IMR-90 (cell line): ENCODE measurements at regions not wholly inside any gene's neighbourhood (a gene's known extent, or its start where the extent isn't known, plus 50 kb on each side); places are given as distances from the start of the nearest gene placed in this dataset.

Experiments used
- ATAC-seq: fragments of 200-7000 bp; cut with Tn5 transposase; 2 replicates; pipeline ENCODE4 v1.9.1; 2020; ENCODE audit warnings: low read depth, mild to moderate bottlenecking, moderate library complexity
- BruUV-seq: library from RNA; stranded (reverse); fragments of 400-500 nt; replicated peaks from 2 replicates; lab custom pipeline; 2021; lab: Mats Ljungman, UMichigan
- CTCF ChIA-PET: fragments of 300-600 bp; formaldehyde crosslinking; extraction: SDS; loops from one replicate; lab custom pipeline; 2021; ENCODE audit warnings: antibody characterized with exemption; lab: Yijun Ruan, JAX
- POLR2A ChIA-PET: fragments of 300-600 bp; sonication (Branson Sonifier 250); formaldehyde crosslinking; loops from one replicate; lab custom pipeline; 2022; ENCODE audit warnings: antibody characterized with exemption; ENCODE audit not compliant: unreplicated experiment; lab: Charles Lee
- DNase-seq: peaks from one replicate; pipeline ENCODE4 v3.0.0; 2013
- H2AFZ ChIP-seq: replicated peaks from 2 replicates; pipeline ENCODE3; 2013; ENCODE audit warnings: low read length, mild to moderate bottlenecking; ENCODE audit not compliant: poor library complexity
- H2AK5ac ChIP-seq: 2 replicates; pipeline ENCODE4 v1.6.1; 2013; ENCODE audit warnings: low read depth, low read length, inconsistent platforms
- H2AK9ac ChIP-seq: replicated peaks from 2 replicates; pipeline ENCODE3; 2013; ENCODE audit warnings: mild to moderate bottlenecking, low read depth, low read length, moderate library complexity; ENCODE audit not compliant: poor library complexity
- H2BK120ac ChIP-seq: 2 replicates; pipeline ENCODE4 v1.6.1; 2013; ENCODE audit warnings: low read depth, low read length, inconsistent platforms
- H2BK15ac ChIP-seq: 3 replicates; pipeline ENCODE4 v1.6.1; 2013; ENCODE audit warnings: low read depth, low read length, inconsistent platforms
- H2BK20ac ChIP-seq: 2 replicates; pipeline ENCODE4 v1.6.1; 2013; ENCODE audit warnings: low read depth, mild to moderate bottlenecking, inconsistent platforms, low read length, moderate library complexity
- H2BK5ac ChIP-seq: 2 replicates; pipeline ENCODE4 v1.6.1; 2013; ENCODE audit warnings: mild to moderate bottlenecking, low read depth, low read length, inconsistent platforms; ENCODE audit not compliant: poor library complexity, severe bottlenecking
- H3K14ac ChIP-seq: replicated peaks from 2 replicates; pipeline ENCODE4 v1.6.1; 2013; ENCODE audit warnings: low read depth, low read length, inconsistent platforms
- H3K18ac ChIP-seq: 2 replicates; pipeline ENCODE4 v1.6.1; 2013; ENCODE audit warnings: low read depth, low read length, control low read depth
- H3K23ac ChIP-seq: 2 replicates; pipeline ENCODE4 v1.6.1; 2013; ENCODE audit warnings: low read depth, low read length, inconsistent platforms
- H3K27ac ChIP-seq: 2 replicates; pipeline ENCODE4 v1.5.1; 2013; ENCODE audit warnings: mild to moderate bottlenecking, control low read depth, low read length; ENCODE audit not compliant: insufficient read depth
- H3K27me3 ChIP-seq: 2 replicates; pipeline ENCODE4 v1.6.1; 2013; ENCODE audit warnings: low read length; ENCODE audit not compliant: control insufficient read depth, insufficient read depth
- H3K36me3 ChIP-seq: 2 replicates; pipeline ENCODE4 v1.6.1; 2013; ENCODE audit warnings: low read length, mixed read lengths; ENCODE audit not compliant: control insufficient read depth, insufficient read depth
- H3K4ac ChIP-seq: 2 replicates; pipeline ENCODE4 v1.6.1; 2013; ENCODE audit warnings: low read depth, low read length, inconsistent platforms
- H3K4me1 ChIP-seq: 2 replicates; pipeline ENCODE4 v1.6.1; 2013; ENCODE audit warnings: low read length, mixed read lengths; ENCODE audit not compliant: control insufficient read depth, insufficient read depth
- H3K4me2 ChIP-seq: 2 replicates; pipeline ENCODE4 v1.6.1; 2013; ENCODE audit warnings: low read depth, mild to moderate bottlenecking, control low read depth, low read length, moderate library complexity
- H3K4me3 ChIP-seq: 2 replicates; pipeline ENCODE4 v1.5.1; 2013; ENCODE audit warnings: low read depth, mild to moderate bottlenecking, control low read depth, low read length, moderate library complexity; ENCODE audit not compliant: insufficient read depth
- H3K56ac ChIP-seq: 2 replicates; pipeline ENCODE4 v1.6.1; 2013; ENCODE audit warnings: low read length, inconsistent platforms; ENCODE audit not compliant: insufficient read depth; ENCODE audit errors: extremely low read depth
- H3K79me1 ChIP-seq, 2 experiments: 2 replicates each; pipeline ENCODE4 v1.6.1; 2013; ENCODE audit warnings: low read length in 2 of 2, inconsistent platforms in 1 of 2, low read depth in 1 of 2
- H3K9ac ChIP-seq: 2 replicates; pipeline ENCODE4 v1.6.1; 2013; ENCODE audit warnings: low read depth, low read length, control low read depth
- H3K9me1 ChIP-seq: 2 replicates; pipeline ENCODE4 v1.6.1; 2013; ENCODE audit warnings: low read length, inconsistent platforms; ENCODE audit not compliant: insufficient read depth
- H3K9me3 ChIP-seq: 2 replicates; pipeline ENCODE4 v1.6.1; 2013; ENCODE audit warnings: low read length; ENCODE audit not compliant: control insufficient read depth, insufficient read depth
- H4K20me1 ChIP-seq: 2 replicates; pipeline ENCODE4 v1.6.1; 2013; ENCODE audit warnings: low read length, inconsistent platforms; ENCODE audit not compliant: insufficient read depth
- H4K5ac ChIP-seq: 2 replicates; pipeline ENCODE4 v1.6.1; 2013; ENCODE audit warnings: mild to moderate bottlenecking, low read depth, low read length, control low read depth
- H4K8ac ChIP-seq, 2 experiments: 2 replicates each; pipeline ENCODE4 v1.6.1; 2013; ENCODE audit warnings: low read depth in 2 of 2, low read length in 2 of 2, control low read depth in 1 of 2, inconsistent platforms in 1 of 2
- H4K91ac ChIP-seq: 2 replicates; pipeline ENCODE4 v1.6.1; 2013; ENCODE audit warnings: low read depth, low read length, inconsistent platforms; ENCODE audit not compliant: insufficient read depth
- BHLHE40 ChIP-seq: fragments of 150-350 bp; IDR thresholded peaks from 2 replicates; pipeline ENCODE4 v1.6.1; 2016; ENCODE audit warnings: mild to moderate bottlenecking, low read depth, low read length
- CEBPB ChIP-seq: IDR thresholded peaks from 2 replicates; pipeline ENCODE4 v1.6.1; 2012; ENCODE audit warnings: low read depth, low read length, improper control_type of control experiment
- CHD1 ChIP-seq: IDR thresholded peaks from 2 replicates; pipeline ENCODE4 v1.6.1; 2012; ENCODE audit warnings: low read depth, low read length, improper control_type of control experiment
- CTCF ChIP-seq: conservative IDR thresholded peaks from 2 replicates; pipeline ENCODE4 v1.5.1; 2012; ENCODE audit warnings: mild to moderate bottlenecking, low read depth, low read length, improper control_type of control experiment
- ELK1 ChIP-seq: fragments of 150-350 bp; IDR thresholded peaks from 2 replicates; pipeline ENCODE4 v1.6.1; 2016; ENCODE audit warnings: low read depth, mild to moderate bottlenecking, low read length, moderate library complexity, borderline replicate concordance
- FOS ChIP-seq: fragments of 150-350 bp; IDR thresholded peaks from 2 replicates; pipeline ENCODE4 v1.6.1; 2016; ENCODE audit warnings: low read depth, low read length
- MAFK ChIP-seq: IDR thresholded peaks from 2 replicates; pipeline ENCODE4 v1.6.1; 2012; ENCODE audit warnings: low read depth, low read length, improper control_type of control experiment
- MAZ ChIP-seq: IDR thresholded peaks from 2 replicates; pipeline ENCODE4 v1.6.1; 2012; ENCODE audit warnings: low read depth, mild to moderate bottlenecking, low read length, improper control_type of control experiment, moderate library complexity, borderline replicate concordance
- MXI1 ChIP-seq: IDR thresholded peaks from 2 replicates; pipeline ENCODE4 v1.6.1; 2012; ENCODE audit warnings: low read depth, mild to moderate bottlenecking, low read length, moderate library complexity, borderline replicate concordance
- NFE2L2 ChIP-seq: fragments of 150-350 bp; IDR thresholded peaks from 2 replicates; pipeline ENCODE4 v1.6.1; 2016; ENCODE audit warnings: low read depth, mild to moderate bottlenecking, low read length
- POLR2A ChIP-seq: IDR thresholded peaks from 2 replicates; pipeline ENCODE4 v1.6.1; 2012; ENCODE audit warnings: mild to moderate bottlenecking, low read depth, low read length
- RAD21 ChIP-seq: IDR thresholded peaks from 2 replicates; pipeline ENCODE4 v1.6.1; 2012; ENCODE audit warnings: low read length, improper control_type of control experiment
- RCOR1 ChIP-seq: IDR thresholded peaks from 2 replicates; pipeline ENCODE4 v1.6.1; 2012; ENCODE audit warnings: mild to moderate bottlenecking, low read length, improper control_type of control experiment; ENCODE audit not compliant: insufficient replicate concordance
- RFX5 ChIP-seq: IDR thresholded peaks from 2 replicates; pipeline ENCODE4 v1.8.0; 2012; ENCODE audit warnings: low read depth, mild to moderate bottlenecking, low read length, moderate library complexity
- SMC3 ChIP-seq: fragments of 150-350 bp; IDR thresholded peaks from 2 replicates; pipeline ENCODE4 v1.6.1; 2016; ENCODE audit warnings: low read depth, mild to moderate bottlenecking, antibody characterized with exemption, low read length, moderate library complexity
- USF2 ChIP-seq: fragments of 150-350 bp; IDR thresholded peaks from 2 replicates; pipeline ENCODE4 v1.6.1; 2017; ENCODE audit warnings: mild to moderate bottlenecking, antibody characterized with exemption, low read length, low read depth
- WGBS, 2 experiments: methylation state at CpG; one replicate each; pipeline versions ENCODE4 v1.1.5 to v1.1.7; 2013; ENCODE audit warnings: missing lambda C conversion rate in 2 of 2; ENCODE audit not compliant: insufficient read length in 1 of 2; ENCODE audit errors: extremely low coverage in 2 of 2; 5-methylcytosine and 5-hydroxymethylcytosine counted together
- dilution Hi-C: fragments of 300-500 bp; cut with HindIII; formaldehyde crosslinking; loops from one replicate; pipeline ENCODE4 v1.14.3; 2018; ENCODE audit warnings: low sequenced_read_pairs; ENCODE audit not compliant: unreplicated experiment
- in situ Hi-C: fragments of 300-500 bp; cut with MboI; formaldehyde crosslinking; loops from 3 replicates; pipeline ENCODE4 v1.14.3; 2019; ENCODE audit warnings: low sequenced_read_pairs, inconsistent platforms, mixed read lengths
- intact Hi-C: fragments of 100-400 bp; cut with micrococcal nuclease; formaldehyde crosslinking; loops from 2 replicates; pipeline ENCODE4 v1.10.0; 2022

GRCh38 chr17:79203016-79203415 lies 128.4 kb downstream of the ENGASE start:
- Histone ChIP-seq H3K9ac (no peak overlapping the region), H3K23ac (no peak overlapping the region), H2AK9ac (no peak overlapping the region), H3K36me3 (no peaks in the 10 kb centered on the region), H3K14ac (no peak overlapping the region), H3K27ac (no peak overlapping the region), H3K4me2 (no peak overlapping the region), H4K8ac (no peak overlapping the region), H3K27me3 (peaks cover 20% of the 10 kb centered on the region; the same call in 1 of the 2 replicates), H3K79me1 (no peaks in the 10 kb centered on the region), H3K4ac (no peak overlapping the region), H2AFZ (no peak overlapping the region), H3K9me3 (no peaks in the 10 kb centered on the region), H2BK15ac (no peak overlapping the region), H3K4me3 (no peak overlapping the region), H2BK20ac (no peak overlapping the region), H4K20me1 (no peaks in the 10 kb centered on the region), H3K4me1 (peaks cover 3% of the 10 kb centered on the region; the same call in 1 of the 2 replicates), H4K5ac (no peak overlapping the region), H2BK120ac (no peak overlapping the region), H3K9me1 (no peaks in the 10 kb centered on the region), H2BK5ac (no peak overlapping the region), H3K56ac (no peak overlapping the region), H2AK5ac (no peak overlapping the region), H4K91ac (no peak overlapping the region), H3K18ac (no peak overlapping the region)
- DNase-seq = no peak
- WGBS, 2 experiments = no CpG with 5 or more reads among the region's 9 CpGs
- ATAC-seq = no peak
- intact Hi-C loops = no loop called here
- CTCF ChIA-PET = no interaction called here
- in situ Hi-C loops = no loop called here
- POLR2A ChIA-PET = no interaction called here
- TF ChIP-seq MXI1 = no peak
- no peak for TF ChIP-seq MAZ
- TF ChIP-seq CHD1 = no peak
- no peak for TF ChIP-seq MAFK
- no peak for TF ChIP-seq CEBPB
- no peak for TF ChIP-seq FOS
- no peak for TF ChIP-seq CTCF
- TF ChIP-seq RCOR1 = no peak
- no peak for TF ChIP-seq NFE2L2
- no peak for TF ChIP-seq SMC3
- no peak for TF ChIP-seq ELK1
- TF ChIP-seq BHLHE40 = no peak
- TF ChIP-seq POLR2A = no peak
- TF ChIP-seq RAD21 = no peak
- TF ChIP-seq USF2 = no peak
- TF ChIP-seq RFX5 = no peak
- no TSS peak for BruUV-seq
- dilution Hi-C loops = no loop called here
